IMR-90 (cell line): ENCODE measurements at regions not wholly inside any gene's neighbourhood (a gene's known extent, or its start where the extent isn't known, plus 50 kb on each side); places are given as distances from the start of the nearest gene placed in this dataset.

Experiments
- RCOR1 ChIP-seq: IDR thresholded peaks from 2 replicates; pipeline ENCODE4 v1.6.1; 2012; ENCODE audit warnings: mild to moderate bottlenecking, low read length, improper control_type of control experiment; ENCODE audit not compliant: insufficient replicate concordance
- TF ChIP-seq, protein P1 (sequence below): conservative IDR thresholded peaks from 2 replicates; pipeline ENCODE4 v1.5.1; 2012; ENCODE audit warnings: mild to moderate bottlenecking, low read depth, low read length, improper control_type of control experiment

DNA sequence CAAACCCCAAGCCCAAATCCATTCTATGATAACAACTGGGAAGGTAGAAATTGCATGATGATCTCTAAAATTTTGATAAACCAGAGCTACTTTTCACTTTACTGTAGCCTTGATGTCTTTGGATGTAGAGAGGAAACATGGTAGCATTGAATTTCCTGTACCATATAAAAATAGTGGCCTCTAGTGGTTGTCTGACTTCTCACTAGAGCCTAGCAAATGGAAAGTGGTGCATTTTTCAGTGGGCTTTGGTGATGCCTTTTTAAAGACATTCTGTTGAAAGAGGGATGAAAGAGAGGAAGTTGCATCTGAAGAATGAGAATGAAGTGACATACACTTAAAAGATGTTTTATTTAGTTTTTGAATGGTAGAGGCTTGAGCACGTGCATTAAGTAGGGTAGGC is 662.2 kb downstream of the XIRP2 start:
- no peak for TF ChIP-seq RCOR1
- TF ChIP-seq, protein P1, sequence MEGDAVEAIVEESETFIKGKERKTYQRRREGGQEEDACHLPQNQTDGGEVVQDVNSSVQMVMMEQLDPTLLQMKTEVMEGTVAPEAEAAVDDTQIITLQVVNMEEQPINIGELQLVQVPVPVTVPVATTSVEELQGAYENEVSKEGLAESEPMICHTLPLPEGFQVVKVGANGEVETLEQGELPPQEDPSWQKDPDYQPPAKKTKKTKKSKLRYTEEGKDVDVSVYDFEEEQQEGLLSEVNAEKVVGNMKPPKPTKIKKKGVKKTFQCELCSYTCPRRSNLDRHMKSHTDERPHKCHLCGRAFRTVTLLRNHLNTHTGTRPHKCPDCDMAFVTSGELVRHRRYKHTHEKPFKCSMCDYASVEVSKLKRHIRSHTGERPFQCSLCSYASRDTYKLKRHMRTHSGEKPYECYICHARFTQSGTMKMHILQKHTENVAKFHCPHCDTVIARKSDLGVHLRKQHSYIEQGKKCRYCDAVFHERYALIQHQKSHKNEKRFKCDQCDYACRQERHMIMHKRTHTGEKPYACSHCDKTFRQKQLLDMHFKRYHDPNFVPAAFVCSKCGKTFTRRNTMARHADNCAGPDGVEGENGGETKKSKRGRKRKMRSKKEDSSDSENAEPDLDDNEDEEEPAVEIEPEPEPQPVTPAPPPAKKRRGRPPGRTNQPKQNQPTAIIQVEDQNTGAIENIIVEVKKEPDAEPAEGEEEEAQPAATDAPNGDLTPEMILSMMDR = peak; percentile 42; the same call in 1 of the 2 replicates
